ENCODE measurements at regions not wholly inside any gene's neighbourhood (a gene's known extent, or its start where the extent isn't known, plus 50 kb on each side); places are given as distances from the start of the nearest gene placed in this dataset.
"Not testable (repeated sequence)": the region's sequence is repeated elsewhere in the genome, so short reads cannot be mapped to it uniquely, and the experiment has no call there.

DNA sequence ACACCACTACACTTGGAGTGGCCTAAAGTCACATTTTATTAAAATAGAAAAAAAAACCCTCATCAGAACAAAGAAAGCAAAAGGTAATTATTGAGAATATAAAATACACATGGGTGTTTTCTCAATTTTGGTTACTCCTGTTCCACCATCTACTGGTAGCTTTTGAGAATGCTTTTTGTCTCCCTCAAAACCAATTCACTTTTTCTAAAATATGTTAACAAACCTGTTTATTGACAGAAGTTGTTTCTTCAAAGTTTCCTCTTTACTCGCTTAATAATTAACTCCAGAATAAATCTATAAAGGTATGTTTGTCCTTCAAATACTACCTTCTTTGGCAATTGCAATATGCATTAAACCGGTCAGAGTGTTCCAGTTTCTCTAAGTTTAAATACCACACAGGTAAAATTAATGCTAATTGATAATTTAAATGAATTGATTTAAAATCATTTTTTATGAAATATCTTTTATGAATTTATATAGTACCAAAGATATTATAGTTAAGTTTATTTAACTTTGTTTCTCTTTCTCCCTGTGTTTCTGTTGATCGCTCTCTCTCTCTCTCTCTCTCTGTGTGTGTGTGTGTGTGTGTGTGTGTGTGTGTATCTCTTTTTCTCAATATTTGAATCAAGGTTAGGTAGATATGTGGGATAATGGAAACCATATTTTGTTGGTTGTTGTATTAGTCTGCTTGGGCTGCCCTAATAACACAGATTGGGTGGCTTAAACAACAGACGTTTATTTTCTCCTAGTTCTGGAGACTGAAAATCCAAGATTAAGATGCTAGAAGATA is 487.4 kb downstream of the PRDM9 start:
- H4K20me1 ChIP-seq (ENCODE audit: control insufficient read depth, insufficient read depth, low read depth, low read length), result no peaks in the 10 kb centered on the region
- no peak overlapping the region for H3K27ac ChIP-seq (ENCODE audit: low read depth, low read length)
- H3K9me2 ChIP-seq (replicated peaks; ENCODE audit: control insufficient read depth, low read length), result no peaks in the 10 kb centered on the region
- no peaks in the 10 kb centered on the region for H3K79me2 ChIP-seq (ENCODE audit: control insufficient read depth, low read length)
- H3K9me3 ChIP-seq (ENCODE audit: control insufficient read depth, insufficient read depth, low read length), result no peaks in the 10 kb centered on the region
- TF ChIP-seq, protein P1, sequence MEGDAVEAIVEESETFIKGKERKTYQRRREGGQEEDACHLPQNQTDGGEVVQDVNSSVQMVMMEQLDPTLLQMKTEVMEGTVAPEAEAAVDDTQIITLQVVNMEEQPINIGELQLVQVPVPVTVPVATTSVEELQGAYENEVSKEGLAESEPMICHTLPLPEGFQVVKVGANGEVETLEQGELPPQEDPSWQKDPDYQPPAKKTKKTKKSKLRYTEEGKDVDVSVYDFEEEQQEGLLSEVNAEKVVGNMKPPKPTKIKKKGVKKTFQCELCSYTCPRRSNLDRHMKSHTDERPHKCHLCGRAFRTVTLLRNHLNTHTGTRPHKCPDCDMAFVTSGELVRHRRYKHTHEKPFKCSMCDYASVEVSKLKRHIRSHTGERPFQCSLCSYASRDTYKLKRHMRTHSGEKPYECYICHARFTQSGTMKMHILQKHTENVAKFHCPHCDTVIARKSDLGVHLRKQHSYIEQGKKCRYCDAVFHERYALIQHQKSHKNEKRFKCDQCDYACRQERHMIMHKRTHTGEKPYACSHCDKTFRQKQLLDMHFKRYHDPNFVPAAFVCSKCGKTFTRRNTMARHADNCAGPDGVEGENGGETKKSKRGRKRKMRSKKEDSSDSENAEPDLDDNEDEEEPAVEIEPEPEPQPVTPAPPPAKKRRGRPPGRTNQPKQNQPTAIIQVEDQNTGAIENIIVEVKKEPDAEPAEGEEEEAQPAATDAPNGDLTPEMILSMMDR (IDR thresholded peaks at IDR 0.05; ENCODE audit: low read depth, low read length, poor library complexity, severe bottlenecking), result no peak
- TF ChIP-seq EZH2phosphoT487 (IDR thresholded peaks at IDR 0.05; ENCODE audit: borderline replicate concordance, low read length), result no peak
- H3K27me3 ChIP-seq (ENCODE audit: control insufficient read depth, low read length), result no peaks in the 10 kb centered on the region
- no peaks in the 10 kb centered on the region for H3K36me3 ChIP-seq (ENCODE audit: control insufficient read depth, low read length)
- no peak overlapping the region for H3K4me3 ChIP-seq (ENCODE audit: low read length)
- H3K4me1 ChIP-seq (ENCODE audit: control insufficient read depth, low read length), result no peaks in the 10 kb centered on the region
- H3F3A ChIP-seq (ENCODE audit: control insufficient read depth, insufficient read depth), result no peaks in the 10 kb centered on the region
- H3K4me2 ChIP-seq (ENCODE audit: low read length), result no peak overlapping the region

DNA sequence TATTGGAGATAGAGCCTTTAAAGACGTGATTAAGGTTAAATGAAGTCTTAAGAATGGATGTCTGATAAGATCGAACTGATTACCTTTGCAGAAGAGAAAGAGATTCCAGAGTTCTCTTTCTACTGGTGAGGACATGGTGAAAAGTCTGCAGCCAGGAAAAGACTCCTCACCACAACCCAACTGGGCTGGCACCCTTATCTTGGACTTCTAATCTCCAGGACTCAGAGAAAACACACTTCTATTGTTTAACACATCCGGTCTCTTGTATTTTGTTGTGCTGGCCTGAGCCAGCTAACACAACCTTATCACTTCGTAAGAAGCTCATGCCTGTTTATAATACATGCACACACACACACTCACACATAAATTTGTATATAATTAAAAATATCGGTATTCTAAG is 489.1 kb downstream of the PRDM9 start:
- TF ChIP-seq, protein P1 (IDR thresholded peaks at IDR 0.05; ENCODE audit: low read depth, low read length, poor library complexity, severe bottlenecking), result no peak
- TF ChIP-seq EZH2phosphoT487 (IDR thresholded peaks at IDR 0.05; ENCODE audit: borderline replicate concordance, low read length), result no peak
- H3K27me3 ChIP-seq (ENCODE audit: control insufficient read depth, low read length), result no peaks in the 10 kb centered on the region
- H3K36me3 ChIP-seq (ENCODE audit: control insufficient read depth, low read length), result no peaks in the 10 kb centered on the region
- no peaks in the 10 kb centered on the region for H4K20me1 ChIP-seq (ENCODE audit: control insufficient read depth, insufficient read depth, low read depth, low read length)
- H3K4me1 ChIP-seq (ENCODE audit: control insufficient read depth, low read length), result no peaks in the 10 kb centered on the region
- H3K9me3 ChIP-seq (ENCODE audit: control insufficient read depth, insufficient read depth, low read length), result no peaks in the 10 kb centered on the region
- H3K79me2 ChIP-seq (ENCODE audit: control insufficient read depth, low read length), result no peaks in the 10 kb centered on the region
- H3K9me2 ChIP-seq (replicated peaks; ENCODE audit: control insufficient read depth, low read length), result no peaks in the 10 kb centered on the region
- H3F3A ChIP-seq (ENCODE audit: control insufficient read depth, insufficient read depth), result no peaks in the 10 kb centered on the region
- H3K4me3 ChIP-seq (ENCODE audit: low read length), result no peak overlapping the region
- H3K4me2 ChIP-seq (ENCODE audit: low read length), result no peak overlapping the region
- H3K27ac ChIP-seq (ENCODE audit: low read depth, low read length), result no peak overlapping the region

DNA sequence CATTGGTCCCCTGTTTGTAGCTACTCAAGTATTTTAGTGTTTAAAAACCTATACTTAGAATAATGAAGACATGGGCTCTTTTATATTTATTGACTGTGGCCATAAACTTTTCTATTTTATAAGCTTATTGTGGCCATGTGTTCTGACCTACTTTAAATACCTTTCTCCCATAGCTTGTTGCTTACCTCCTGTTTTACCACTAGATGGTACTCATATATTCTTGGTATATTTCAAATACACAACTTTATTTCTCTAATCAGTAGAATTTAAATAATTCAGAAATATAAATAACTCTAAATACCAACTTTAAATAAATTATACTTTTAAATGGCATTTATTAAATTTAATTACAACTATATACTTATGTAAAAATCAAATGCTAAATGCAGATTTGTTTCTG is 498.0 kb downstream of the PRDM9 start:
- no peaks in the 10 kb centered on the region for H3K79me2 ChIP-seq (ENCODE audit: control insufficient read depth, low read length)
- H3K4me3 ChIP-seq (ENCODE audit: low read length), result no peak overlapping the region
- TF ChIP-seq, protein P1 (IDR thresholded peaks at IDR 0.05; ENCODE audit: low read depth, low read length, poor library complexity, severe bottlenecking), result no peak
- TF ChIP-seq EZH2phosphoT487 (IDR thresholded peaks at IDR 0.05; ENCODE audit: borderline replicate concordance, low read length), result no peak
- no peak overlapping the region for H3K27ac ChIP-seq (ENCODE audit: low read depth, low read length)
- H3K27me3 ChIP-seq (ENCODE audit: control insufficient read depth, low read length), result no peaks in the 10 kb centered on the region
- no peaks in the 10 kb centered on the region for H3K9me3 ChIP-seq (ENCODE audit: control insufficient read depth, insufficient read depth, low read length)
- no peaks in the 10 kb centered on the region for H3F3A ChIP-seq (ENCODE audit: control insufficient read depth, insufficient read depth)
- no peaks in the 10 kb centered on the region for H3K36me3 ChIP-seq (ENCODE audit: control insufficient read depth, low read length)
- no peaks in the 10 kb centered on the region for H3K4me1 ChIP-seq (ENCODE audit: control insufficient read depth, low read length)
- no peaks in the 10 kb centered on the region for H3K9me2 ChIP-seq (replicated peaks; ENCODE audit: control insufficient read depth, low read length)
- no peaks in the 10 kb centered on the region for H4K20me1 ChIP-seq (ENCODE audit: control insufficient read depth, insufficient read depth, low read depth, low read length)
- H3K4me2 ChIP-seq (ENCODE audit: low read length), result no peak overlapping the region

DNA sequence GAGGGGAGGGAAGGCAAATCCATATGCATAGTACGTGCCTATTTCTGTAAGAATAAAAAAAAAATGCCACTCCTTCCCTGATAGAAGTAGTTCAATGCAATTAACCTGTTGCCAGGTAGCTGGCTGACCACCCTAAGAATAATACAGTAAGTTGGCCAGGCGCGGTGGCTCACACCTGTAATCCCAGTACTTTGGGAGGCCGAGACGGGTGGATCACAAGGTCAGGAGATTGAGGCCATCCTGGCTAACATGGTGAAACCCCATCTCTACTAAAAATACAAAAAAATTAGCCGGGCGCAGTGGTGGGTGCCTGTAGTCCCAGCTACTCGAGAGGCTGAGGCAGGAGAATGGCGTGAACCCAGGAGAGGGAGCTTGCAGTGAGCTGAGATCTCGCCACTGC is 510.3 kb downstream of the PRDM9 start:
- not testable (repeated sequence) for H3K27ac ChIP-seq (ENCODE audit: low read depth, low read length); H3K9me2 ChIP-seq (replicated peaks; ENCODE audit: control insufficient read depth, low read length); H3K79me2 ChIP-seq (ENCODE audit: control insufficient read depth, low read length); H3K9me3 ChIP-seq (ENCODE audit: control insufficient read depth, insufficient read depth, low read length); H3K27me3 ChIP-seq (ENCODE audit: control insufficient read depth, low read length); H3K4me2 ChIP-seq (ENCODE audit: low read length); H4K20me1 ChIP-seq (ENCODE audit: control insufficient read depth, insufficient read depth, low read depth, low read length); H3F3A ChIP-seq (ENCODE audit: control insufficient read depth, insufficient read depth); H3K4me3 ChIP-seq (ENCODE audit: low read length); H3K36me3 ChIP-seq (ENCODE audit: control insufficient read depth, low read length); H3K4me1 ChIP-seq (ENCODE audit: control insufficient read depth, low read length)
